IPS-NIHi7 (cell line): ENCODE measurements at regions not wholly inside any gene's neighbourhood (a gene's known extent, or its start where the extent isn't known, plus 50 kb on each side); places are given as distances from the start of the nearest gene placed in this dataset.
"Not testable (repeated sequence)": the region's sequence is repeated elsewhere in the genome, so short reads cannot be mapped to it uniquely, and the experiment has no call there.

Source experiments
- DNase-seq: peaks from one replicate; pipeline ENCODE4 v3.0.0; 2012; ENCODE audit warnings: mixed read lengths; ENCODE audit errors: extremely low spot score

- DNase-seq, result no peak
Observed at GRCh38 chr1:96414598-96414997, 307.0 kb upstream of the PTBP2 start.

GRCh38 chr1:96416111-96416595 lies 305.4 kb upstream of the PTBP2 start:
- no peak for DNase-seq

DNA sequence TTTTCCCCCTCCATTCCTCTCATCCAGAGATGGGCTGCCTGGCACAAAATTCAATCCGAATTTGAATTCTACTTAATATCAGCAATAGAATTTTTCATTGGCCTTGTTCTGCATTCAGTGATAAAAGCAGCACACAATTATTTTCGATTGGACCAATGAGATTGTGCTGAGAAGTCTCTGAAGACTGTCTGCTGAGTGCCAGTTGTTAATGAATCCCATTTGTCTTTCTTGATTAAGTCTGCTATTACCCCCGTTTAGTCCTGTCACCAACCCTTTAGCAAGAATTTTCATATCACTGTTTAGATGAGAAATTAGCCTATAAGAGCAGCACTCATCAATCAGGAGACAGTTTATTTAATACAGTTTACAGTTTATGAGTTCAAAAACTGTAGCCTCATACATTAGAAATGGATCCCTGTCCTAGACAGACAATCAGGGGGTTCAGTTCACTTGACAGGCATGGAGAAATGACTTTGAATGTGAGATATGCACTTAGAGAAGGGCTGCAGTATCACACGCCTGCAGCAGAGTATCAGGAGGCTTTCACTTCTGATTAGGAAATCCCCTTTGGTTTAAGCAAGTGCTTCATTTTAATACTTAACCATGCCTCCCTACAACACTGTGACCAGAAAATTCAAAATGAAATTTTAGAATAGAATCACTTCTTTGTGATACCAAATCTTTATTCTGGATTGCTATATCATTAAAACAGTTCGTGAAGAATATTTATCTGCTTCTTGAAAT lies 304.7 kb upstream of the PTBP2 start:
- no peak for DNase-seq

DNA sequence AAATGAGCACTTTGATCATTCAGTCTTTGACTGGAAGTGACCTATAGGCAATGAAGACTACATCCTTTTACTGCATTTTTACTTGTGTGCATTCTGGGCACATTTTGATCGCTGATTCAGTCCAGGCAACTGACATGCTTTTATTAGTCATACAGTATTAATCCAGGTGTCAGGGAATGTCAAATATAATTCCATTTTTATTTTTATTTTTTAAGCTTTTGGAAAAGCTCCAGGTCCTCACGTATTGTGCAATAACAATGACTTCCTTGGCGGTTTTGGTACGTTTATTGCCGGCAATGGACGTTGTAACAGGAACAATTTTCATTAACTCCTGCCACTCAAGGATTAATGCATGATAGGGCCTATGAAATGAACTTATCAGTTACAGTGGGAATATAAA lies 302.6 kb upstream of the PTBP2 start:
- no peak for DNase-seq

- no peak for DNase-seq
Observed at GRCh38 chr1:96424877-96425276, 296.7 kb upstream of the PTBP2 start.

DNA sequence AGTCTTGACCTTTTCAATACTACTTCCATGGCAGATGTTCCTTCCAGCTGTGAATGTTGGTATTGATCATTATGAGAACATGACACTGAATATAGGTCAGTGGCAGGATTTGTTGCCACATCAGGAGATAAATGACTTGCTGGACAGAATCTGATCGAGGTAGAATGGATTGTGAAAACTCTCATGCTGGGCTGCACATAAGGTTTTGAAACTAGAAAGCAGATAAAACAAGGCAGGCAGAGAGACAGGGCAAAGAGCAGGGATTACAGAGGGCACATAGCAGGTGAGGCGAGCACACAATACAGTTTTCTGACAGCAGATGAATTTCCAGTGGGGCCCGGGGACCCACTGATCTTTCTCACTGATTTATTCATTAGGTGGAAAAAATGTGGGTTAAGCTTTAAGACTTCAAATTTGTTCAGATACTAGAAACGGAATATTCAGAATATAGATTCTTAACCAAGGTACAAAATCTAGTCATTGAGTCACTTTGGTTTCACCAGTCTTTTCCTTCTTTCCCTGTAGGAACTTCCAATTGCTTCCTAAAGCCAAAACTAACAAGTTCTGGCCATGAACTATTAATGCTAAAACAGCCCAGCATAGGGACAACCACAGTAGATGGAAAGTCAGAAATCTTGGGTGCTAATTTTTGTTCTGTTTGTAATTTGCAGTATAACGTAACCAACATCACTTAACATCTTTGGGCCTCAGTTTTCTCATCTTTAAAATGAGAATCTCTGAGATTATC lies 296.0 kb upstream of the PTBP2 start:
- DNase-seq, result no peak

GRCh38 chr1:96427616-96428015 lies 294.0 kb upstream of the PTBP2 start:
- DNase-seq, result no peak

DNA sequence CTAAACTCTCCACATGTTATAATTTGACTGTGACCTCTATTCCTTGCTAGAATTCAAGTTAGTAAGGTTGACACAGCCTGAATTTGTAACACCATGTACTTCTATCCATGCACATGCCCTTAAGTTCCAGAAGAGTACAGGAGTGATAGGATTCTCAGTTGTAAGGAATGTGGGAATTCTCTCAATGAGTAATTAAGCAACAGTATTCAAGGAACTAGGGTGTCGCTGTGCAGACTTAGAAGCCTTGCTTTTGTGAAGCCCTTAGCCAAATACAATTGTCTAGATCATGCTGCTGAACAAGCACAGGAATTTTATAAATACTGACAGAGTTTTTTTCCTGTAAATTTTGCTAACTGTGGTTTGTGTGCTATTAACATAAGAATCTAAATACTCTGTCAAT lies 276.3 kb upstream of the PTBP2 start:
- no peak for DNase-seq

GRCh38 chr1:96464066-96464465 lies 257.5 kb upstream of the PTBP2 start:
- DNase-seq, result no peak

DNA sequence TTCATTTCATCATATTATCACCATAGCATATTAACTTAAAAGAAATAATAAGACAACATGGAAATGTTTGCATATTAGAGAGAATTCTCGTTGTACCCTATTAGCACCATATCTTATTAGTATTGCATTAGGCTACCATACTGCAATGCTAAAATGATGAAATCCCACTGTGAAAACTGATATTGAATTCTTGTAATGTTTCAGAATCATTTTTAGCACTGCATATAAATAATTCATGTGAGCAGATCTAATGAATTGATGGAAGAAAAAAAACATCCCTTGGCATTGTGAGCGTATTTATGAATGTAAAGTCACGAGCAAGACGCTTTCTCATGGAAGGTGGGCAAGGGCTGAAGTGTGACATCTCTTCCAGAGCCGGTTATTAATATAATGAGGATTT lies 257.1 kb upstream of the PTBP2 start:
- DNase-seq, result no peak

GRCh38 chr1:96464991-96465390 lies 256.6 kb upstream of the PTBP2 start:
- DNase-seq, result no peak

GRCh38 chr1:96465441-96465840 lies 256.1 kb upstream of the PTBP2 start:
- DNase-seq, result no peak

DNA sequence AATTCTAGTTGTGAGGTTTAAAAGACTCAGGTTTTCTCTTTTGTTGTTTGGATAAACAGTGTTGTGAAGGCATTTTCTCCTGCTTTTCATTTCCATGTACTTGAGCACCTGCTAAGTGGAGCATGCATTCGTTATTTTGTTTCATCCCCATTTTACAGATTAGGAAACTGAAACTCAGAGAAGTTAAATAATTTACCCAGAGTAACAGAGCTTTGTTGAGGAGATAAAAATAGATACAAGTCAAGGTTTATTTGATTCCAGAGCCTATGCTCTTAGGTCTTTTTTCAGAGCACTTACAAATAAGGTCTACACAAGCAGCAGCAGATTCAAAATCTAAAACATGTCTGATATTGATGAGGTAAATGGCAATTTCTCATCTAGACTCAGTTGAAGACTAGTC lies 254.7 kb upstream of the PTBP2 start:
- DNase-seq, result no peak

DNA sequence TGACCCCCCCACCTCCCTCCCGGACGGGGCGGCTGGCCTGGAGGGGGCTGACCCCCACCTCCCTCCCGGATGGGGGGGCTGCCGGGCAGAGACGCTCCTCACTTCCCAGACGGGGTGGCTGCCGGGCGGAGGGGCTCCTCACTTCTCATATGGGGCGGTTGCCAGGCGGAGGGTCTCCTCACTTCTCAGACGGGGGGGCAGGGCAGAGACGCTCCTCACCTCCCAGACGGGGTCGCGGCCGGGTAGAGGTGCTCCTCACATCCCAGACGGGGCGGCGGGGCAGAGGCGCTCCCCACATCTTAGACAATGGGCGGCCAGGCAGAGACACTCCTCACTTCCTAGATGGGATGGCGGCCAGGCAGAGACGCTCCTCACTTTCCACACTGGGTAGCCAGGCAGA lies 251.9 kb upstream of the PTBP2 start:
- not testable (repeated sequence) for DNase-seq

DNA sequence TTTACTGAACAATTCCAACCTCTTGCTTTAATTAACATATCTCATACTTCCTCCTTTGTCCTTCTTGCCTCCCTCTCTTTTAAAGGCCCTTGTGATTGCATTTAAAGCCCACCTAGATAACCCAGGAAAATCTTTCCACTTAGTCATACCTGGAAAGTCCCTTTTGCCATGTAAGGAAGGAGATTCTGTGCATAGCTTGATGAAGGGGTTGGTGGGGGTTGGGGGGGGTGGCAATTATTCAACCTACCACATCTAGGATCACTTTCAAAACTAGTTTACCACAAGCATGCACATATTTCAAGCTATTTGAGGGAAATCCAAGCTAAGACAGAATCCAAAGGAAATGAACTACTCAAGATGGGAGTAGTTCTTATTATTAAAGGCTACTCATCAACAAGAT lies 249.1 kb upstream of the PTBP2 start:
- no peak for DNase-seq

DNA sequence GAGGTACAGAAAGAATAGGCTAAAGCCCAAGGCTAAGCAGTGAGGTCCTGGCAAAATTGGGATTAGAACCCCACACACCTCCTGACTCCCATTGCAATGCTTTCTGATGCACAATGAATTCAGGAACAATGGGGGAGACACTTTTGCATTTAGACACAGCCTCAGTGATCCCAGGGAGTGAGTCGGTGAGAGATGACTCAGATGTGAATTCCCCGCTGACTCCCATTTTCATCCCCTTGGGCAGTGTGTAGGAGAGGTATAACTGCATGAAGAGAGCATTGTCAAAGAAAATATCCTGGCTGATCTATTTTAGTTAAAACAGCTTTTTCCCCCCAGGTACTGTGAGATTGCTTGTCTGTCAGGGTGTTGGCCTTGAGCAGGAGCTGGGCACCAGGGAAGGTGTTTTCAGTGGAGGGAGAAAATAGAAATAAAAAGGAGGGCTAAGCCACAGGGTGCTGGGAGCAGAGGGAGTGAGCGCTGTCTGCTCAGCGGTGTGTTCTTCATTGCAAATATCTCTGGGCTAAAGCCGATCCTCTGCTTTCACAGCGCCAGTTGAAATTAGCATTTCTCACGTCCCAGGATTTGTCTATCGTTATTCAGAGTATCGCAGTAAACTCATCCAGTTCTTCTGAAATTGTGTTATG lies 247.7 kb upstream of the PTBP2 start:
- no peak for DNase-seq

- peak; percentile 52 for DNase-seq
Observed at GRCh38 chr1:96474985-96475743, 246.4 kb upstream of the PTBP2 start.

DNA sequence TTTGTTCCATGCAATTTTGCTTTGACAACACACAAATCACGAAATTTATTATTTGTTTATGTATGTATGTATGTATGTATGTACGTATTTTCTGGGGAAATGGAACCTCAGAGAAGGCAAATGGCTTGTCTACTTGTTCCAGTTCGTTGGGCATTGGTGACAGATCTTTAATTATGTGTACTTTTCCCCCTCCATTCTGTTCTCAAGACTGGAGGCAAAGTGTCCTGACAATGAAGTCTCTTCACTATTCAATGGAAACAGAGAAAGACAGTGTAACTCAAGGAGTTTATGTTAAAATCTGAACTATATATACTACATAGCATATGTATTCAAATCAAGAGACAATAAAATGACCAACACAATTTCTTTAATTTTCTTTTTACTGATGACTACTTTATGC lies 245.7 kb upstream of the PTBP2 start:
- DNase-seq, result no peak

DNA sequence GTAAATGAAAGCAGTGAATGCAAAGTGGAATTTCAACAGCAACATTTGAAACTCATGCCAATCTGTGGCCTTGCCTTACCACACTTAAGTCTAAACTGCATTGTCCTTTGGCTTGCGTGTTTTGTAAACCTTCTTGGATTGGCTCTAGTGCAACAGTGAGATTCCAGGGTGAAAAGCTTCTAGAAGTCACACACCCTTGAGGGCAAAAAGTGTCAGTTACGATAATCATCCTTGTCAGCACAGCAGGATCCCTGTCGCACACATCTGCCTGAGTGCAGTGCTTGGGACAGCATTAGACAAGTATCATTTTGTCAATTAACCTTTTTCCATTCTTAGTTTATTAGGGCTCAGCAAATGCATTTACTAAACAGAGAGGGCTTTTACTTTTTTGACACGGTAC lies 243.4 kb upstream of the PTBP2 start:
- DNase-seq, result no peak

GRCh38 chr1:96481409-96481808 lies 240.2 kb upstream of the PTBP2 start:
- no peak for DNase-seq

- no peak for DNase-seq
Observed at GRCh38 chr1:96482616-96483015, 239.0 kb upstream of the PTBP2 start.

- no peak for DNase-seq
Observed at GRCh38 chr1:96487394-96487793, 234.2 kb upstream of the PTBP2 start.
